VCaP (cell line): ENCODE measurements at regions not wholly inside any gene's neighbourhood (a gene's known extent, or its start where the extent isn't known, plus 50 kb on each side); places are given as distances from the start of the nearest gene placed in this dataset.
"Not testable (repeated sequence)": the region's sequence is repeated elsewhere in the genome, so short reads cannot be mapped to it uniquely, and the experiment has no call there.

ENCODE experiments used
- H3K27ac ChIP-seq: fragments of 450-650 bp; 2 replicates; pipeline ENCODE4 v1.5.1; 2017
- CTCF ChIP-seq: fragments of 450-650 bp; conservative IDR thresholded peaks from 2 replicates; pipeline ENCODE4 v1.5.1; 2017; ENCODE audit warnings: mild to moderate bottlenecking, moderate library complexity

- H3K27ac ChIP-seq, result no peak overlapping the region
- TF ChIP-seq CTCF, result no peak
Observed at GRCh38 chr7:156039194-156039593, 226.9 kb upstream of the SHH start.

DNA sequence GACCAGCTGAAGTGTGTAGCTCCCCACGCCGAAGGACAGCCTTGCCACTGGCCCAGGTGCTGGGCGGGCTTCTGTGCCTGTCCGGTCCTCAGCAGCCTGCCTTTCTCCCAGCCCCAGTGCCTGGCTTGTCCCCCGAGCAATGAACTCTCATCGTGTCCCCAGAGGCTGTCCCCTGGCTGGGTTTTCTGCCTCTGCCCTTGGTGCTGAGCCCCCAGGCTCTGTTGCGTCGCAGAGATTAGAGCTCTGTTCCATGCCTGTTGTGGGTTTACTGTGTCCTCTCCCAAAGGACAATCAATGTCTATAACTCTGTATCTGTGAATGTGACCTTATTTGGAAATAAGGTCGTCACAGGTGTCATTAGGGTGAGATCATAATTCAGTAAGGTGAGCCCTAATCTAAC is 226.1 kb upstream of the SHH start:
- TF ChIP-seq CTCF, result no peak
- no peak overlapping the region for H3K27ac ChIP-seq

- TF ChIP-seq CTCF, result no peak
- peak overlapping the region; percentile 19; the same call in 1 of the 2 replicates for H3K27ac ChIP-seq
Observed at GRCh38 chr7:156036153-156036552, 223.9 kb upstream of the SHH start.

DNA sequence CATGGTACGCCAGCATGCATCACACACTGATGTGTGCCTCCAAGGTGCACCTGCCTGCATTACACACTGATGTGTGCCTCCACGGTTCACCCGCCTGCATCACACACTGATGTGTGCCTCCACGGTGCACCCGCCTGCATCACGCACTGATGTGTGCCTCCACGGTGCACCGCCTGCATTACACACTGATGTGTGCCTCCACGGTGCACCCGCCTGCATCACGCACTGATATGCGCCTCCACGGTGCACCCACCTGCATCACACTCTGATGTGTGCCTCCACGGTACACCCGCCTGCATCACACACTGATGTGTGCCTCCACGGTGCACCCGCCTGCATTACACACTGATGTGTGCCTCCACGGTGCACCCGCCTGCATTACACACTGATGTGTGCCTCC is 223.1 kb upstream of the SHH start:
- H3K27ac ChIP-seq, result not testable (repeated sequence)

- H3K27ac ChIP-seq, result no peak overlapping the region
- no peak for TF ChIP-seq CTCF
Observed at GRCh38 chr7:156034397-156034796, 222.1 kb upstream of the SHH start.

DNA sequence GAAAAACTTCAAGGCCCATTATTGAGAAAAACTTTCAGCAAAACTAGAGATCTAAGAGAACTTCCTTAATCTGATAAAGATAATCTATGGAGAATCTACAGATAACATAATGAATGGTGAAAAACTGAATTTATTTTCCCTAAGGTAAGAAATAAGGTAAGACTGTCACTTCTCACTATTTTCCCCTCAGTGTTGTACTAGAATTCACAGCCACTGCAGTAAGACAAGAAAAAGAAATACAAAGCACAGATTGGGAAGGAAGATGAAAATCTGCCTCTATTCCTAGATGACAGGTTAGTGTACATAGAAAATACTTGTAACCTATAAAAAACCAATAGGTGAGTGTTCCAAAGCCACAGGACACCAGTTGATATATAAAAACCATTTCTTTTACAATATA is 220.7 kb upstream of the SHH start:
- H3K27ac ChIP-seq, result no peak overlapping the region
- no peak for TF ChIP-seq CTCF

GRCh38 chr7:156031679-156032478 is 219.6 kb upstream of the SHH start:
- no peak overlapping the region for H3K27ac ChIP-seq
- TF ChIP-seq CTCF, result no peak

GRCh38 chr7:156029460-156030007 is 217.3 kb upstream of the SHH start:
- no peak for TF ChIP-seq CTCF

More at GRCh38 chr7:156029460-156030007, 217.3 kb upstream of the SHH start:
- H3K27ac ChIP-seq, result no peak overlapping the region
